Sigmoid colon (tissue), 6 donors: ENCODE measurements at regions not wholly inside any gene's neighbourhood (a gene's known extent, or its start where the extent isn't known, plus 50 kb on each side); places are given as distances from the start of the nearest gene placed in this dataset.
"Not testable (repeated sequence)": the region's sequence is repeated elsewhere in the genome, so short reads cannot be mapped to it uniquely, and the experiment has no call there.

ENCODE experiments used
- DNase-seq: peaks from one replicate; pipeline ENCODE4 v3.0.0-alpha.2; 2019
- H3K27ac ChIP-seq, 4 donors: fragments of 200-600 bp; sonication (generic); one replicate each; pipeline ENCODE4 v1.5.1; 2016 to 2019; ENCODE audit warnings: mild to moderate bottlenecking in 1 of 4
- H3K27me3 ChIP-seq, 3 donors: fragments of 200-600 bp; sonication (generic); one replicate each; pipeline ENCODE4 v1.5.1; 2019; ENCODE audit warnings: mild to moderate bottlenecking in 1 of 3
- H3K36me3 ChIP-seq, 4 donors: fragments of 200-600 bp; sonication (generic); one replicate each; pipeline ENCODE4 v1.5.1; 2016 to 2019
- H3K4me1 ChIP-seq, 4 donors: fragments of 200-600 bp; sonication (generic); one replicate each; pipeline ENCODE4 v1.5.1; 2017 to 2019
- H3K4me3 ChIP-seq, 4 donors: fragments of 200-600 bp; sonication (generic); one replicate each; pipeline ENCODE4 v1.5.1; 2017 to 2019; ENCODE audit warnings: mild to moderate bottlenecking in 2 of 4, moderate library complexity in 1 of 4
- H3K9me3 ChIP-seq, 4 donors: fragments of 200-600 bp in 3 of 4; sonication (generic) in 3 of 4; one replicate each; pipeline versions ENCODE4 v1.5.1 to v1.6.1; 2013 to 2019
- CTCF ChIP-seq, 4 experiments: fragments of 450-650 bp in 3 of 4; fragments of 200-600 bp in 1 of 4; IDR thresholded peaks; one replicate each; pipeline ENCODE4 v1.5.1; 2016 to 2019; ENCODE audit warnings: antibody characterized with exemption in 4 of 4, mild to moderate bottlenecking in 3 of 4, moderate library complexity in 2 of 4
- EP300 ChIP-seq, 4 donors: sonication (generic); formaldehyde crosslinking; IDR thresholded peaks; one replicate each; pipeline ENCODE4 v1.6.1; 2017; ENCODE audit warnings: antibody characterized with exemption in 4 of 4
- POLR2A ChIP-seq, 2 donors: fragments of 450-650 bp; IDR thresholded peaks; one replicate each; pipeline ENCODE4 v1.6.1; 2016; ENCODE audit warnings: antibody characterized with exemption in 2 of 2, mild to moderate bottlenecking in 2 of 2, moderate library complexity in 2 of 2
- POLR2AphosphoS5 ChIP-seq, 4 donors: sonication (generic); formaldehyde crosslinking; IDR thresholded peaks; one replicate each; pipeline ENCODE4 v1.6.1; 2017; ENCODE audit warnings: antibody characterized with exemption in 4 of 4
- WGBS, 2 donors: extraction: QIAGEN DNeasy Blood & Tissue Kit; methylation state at CpG; one replicate each; pipeline ENCODE4 v1.1.7; 2013; 5-methylcytosine and 5-hydroxymethylcytosine counted together
- intact Hi-C: fragments of 100-400 bp; cut with DNase I; formaldehyde crosslinking; loops from one replicate; pipeline ENCODE4 v1.15.1; 2023
- donor health status: healthy with polysubstance abuse.
- donor health status: healthy.

GRCh38 chr21:18006691-18007090 is 187.5 kb upstream of the C21orf91 start:
- intact Hi-C loops, result no loop called here
- Histone ChIP-seq H3K27ac (no peak overlapping the region), H3K27me3 (no peaks in the 10 kb centered on the region), H3K4me3 (no peak overlapping the region), H3K9me3 (no peaks in the 10 kb centered on the region), H3K4me1 (peaks cover 0 to 7% (median 0%) of the 10 kb centered on the region in 4 donors), H3K36me3 (no peaks in the 10 kb centered on the region)
- no peak for DNase-seq
- TF ChIP-seq POLR2A (IDR thresholded peaks at IDR 0.05), result no peak
- no peak for TF ChIP-seq CTCF (IDR thresholded peaks at IDR 0.05)
- TF ChIP-seq POLR2AphosphoS5 (IDR thresholded peaks at IDR 0.05), result no peak
- no peak for TF ChIP-seq EP300 (IDR thresholded peaks at IDR 0.05)
- 55 to 67% methylated on average over 2 of the region's 2 CpGs for WGBS, 2 donors

GRCh38 chr21:18002393-18002792 is 183.2 kb upstream of the C21orf91 start:
- H3K4me1 ChIP-seq, result peaks cover 0 to 7% (median 0%) of the 10 kb centered on the region in 4 donors
- intact Hi-C loops, result no loop called here

GRCh38 chr21:18000981-18001686 is 182.0 kb upstream of the C21orf91 start:
- Histone ChIP-seq H3K27me3 (no peaks in the 10 kb centered on the region), H3K4me1 (peaks cover 0 to 7% (median 0%) of the 10 kb centered on the region in 4 donors), H3K27ac (no peak overlapping the region), H3K9me3 (peaks cover 0 to 3% (median 0%) of the 10 kb centered on the region in 4 donors), H3K4me3 (no peak overlapping the region), H3K36me3 (no peaks in the 10 kb centered on the region)
- intact Hi-C loops, result no loop called here
- WGBS, 2 donors, result 65 to 70% methylated on average over 3 of the region's 3 CpGs
- no peak for DNase-seq
- TF ChIP-seq POLR2A (IDR thresholded peaks at IDR 0.05), result no peak
- TF ChIP-seq POLR2AphosphoS5 (IDR thresholded peaks at IDR 0.05), result no peak

More at GRCh38 chr21:18002393-18002792, 183.2 kb upstream of the C21orf91 start:
- whole genome bisulfite sequencing, 2 donors, result 92 to 95% methylated on average over 2 of the region's 2 CpGs
- no peaks in the 10 kb centered on the region for H3K36me3 ChIP-seq
- H3K27me3 ChIP-seq, result no peaks in the 10 kb centered on the region
- DNase-seq, result no peak
- no peak overlapping the region for H3K27ac ChIP-seq
- H3K4me3 ChIP-seq, result no peak overlapping the region
- peaks cover 0 to 3% (median 0%) of the 10 kb centered on the region in 4 donors for H3K9me3 ChIP-seq
- TF ChIP-seq CTCF (IDR thresholded peaks at IDR 0.05) (no peak), EP300 (IDR thresholded peaks at IDR 0.05) (no peak), POLR2A (IDR thresholded peaks at IDR 0.05) (no peak), POLR2AphosphoS5 (IDR thresholded peaks at IDR 0.05) (no peak)

- H3K27ac ChIP-seq, H3K4me1 ChIP-seq, H3K27me3 ChIP-seq, H3K36me3 ChIP-seq, DNase-seq, intact Hi-C loops, H3K9me3 ChIP-seq, H3K4me3 ChIP-seq: not testable (repeated sequence)
- WGBS, 2 donors, result 80 to 84% methylated on average over 4 of the region's 4 CpGs
These were observed 179.4 kb upstream of the C21orf91 start for GRCh38 chr21:17998599-17998998.

- intact Hi-C loops, result no loop called here
- H3K4me3 ChIP-seq, result no peak overlapping the region
- no peak for DNase-seq
- H3K27ac ChIP-seq, result no peak overlapping the region
- no peaks in the 10 kb centered on the region for H3K27me3 ChIP-seq
- TF ChIP-seq POLR2A (IDR thresholded peaks at IDR 0.05), result no peak
- TF ChIP-seq POLR2AphosphoS5 (IDR thresholded peaks at IDR 0.05), result no peak
- no peak for TF ChIP-seq EP300 (IDR thresholded peaks at IDR 0.05)
- TF ChIP-seq CTCF (IDR thresholded peaks at IDR 0.05), result no peak
- H3K9me3 ChIP-seq, result peaks cover 0 to 3% (median under 1%) of the 10 kb centered on the region in 4 donors
- H3K4me1 ChIP-seq, result no peaks in the 10 kb centered on the region
- WGBS, 2 donors, result 53 to 66% methylated on average over 3 of the region's 3 CpGs
- H3K36me3 ChIP-seq, result no peaks in the 10 kb centered on the region
These were observed 170.6 kb upstream of the C21orf91 start for GRCh38 chr21:17989780-17990179.

GRCh38 chr21:17988102-17988437 is 168.9 kb upstream of the C21orf91 start:
- no peaks in the 10 kb centered on the region for H3K36me3 ChIP-seq
- DNase-seq, result no peak
- no peak overlapping the region for H3K4me3 ChIP-seq
- H3K27me3 ChIP-seq, result no peaks in the 10 kb centered on the region
- H3K4me1 ChIP-seq, result no peaks in the 10 kb centered on the region
- H3K27ac ChIP-seq, result no peak overlapping the region
- WGBS, 2 donors, result 86 to 93% methylated on average over 1 of the region's 1 CpG
- TF ChIP-seq POLR2A (IDR thresholded peaks at IDR 0.05) (no peak), POLR2AphosphoS5 (IDR thresholded peaks at IDR 0.05) (no peak), CTCF (IDR thresholded peaks at IDR 0.05) (no peak), EP300 (IDR thresholded peaks at IDR 0.05) (no peak)
- peaks cover 0 to 2% (median 0%) of the 10 kb centered on the region in 4 donors for H3K9me3 ChIP-seq
- intact Hi-C loops, result no loop called here
